HepG2 (cell line): ENCODE measurements at regions not wholly inside any gene's neighbourhood (a gene's known extent, or its start where the extent isn't known, plus 50 kb on each side); places are given as distances from the start of the nearest gene placed in this dataset.

Experiments
- AHDC1 ChIP-seq: sonication (generic); formaldehyde crosslinking; IDR thresholded peaks from 2 replicates; pipeline ENCODE4 v1.5.1; 2020; ENCODE audit warnings: mild to moderate bottlenecking, missing genetic modification reagents, borderline replicate concordance
- ATF2 ChIP-seq: sonication (generic); formaldehyde crosslinking; IDR thresholded peaks from 2 replicates; pipeline ENCODE4 v1.4.0; 2020; ENCODE audit warnings: missing genetic modification reagents
- CEBPZ ChIP-seq: IDR thresholded peaks from 2 replicates; pipeline ENCODE4 v1.6.1; 2012; ENCODE audit warnings: low read length, improper control_type of control experiment
- GABPA ChIP-seq, 2 experiments: IDR thresholded peaks; 2 replicates each; pipeline ENCODE4 v1.6.1; 2011 to 2016; ENCODE audit warnings: low read depth in 2 of 2, low read length in 1 of 2, missing biosample characterization in 1 of 2, missing genetic modification characterization in 1 of 2
- GFI1 ChIP-seq: sonication (generic); formaldehyde crosslinking; IDR thresholded peaks from 2 replicates; pipeline ENCODE4 v1.5.0; 2020; ENCODE audit warnings: missing genetic modification reagents, mild to moderate bottlenecking, borderline replicate concordance
- SATB2 ChIP-seq: sonication (generic); formaldehyde crosslinking; IDR thresholded peaks from 2 replicates; pipeline ENCODE4 v1.5.0; 2020; ENCODE audit warnings: missing genetic modification reagents
- TEAD2 ChIP-seq: sonication (generic); formaldehyde crosslinking; IDR thresholded peaks from 2 replicates; pipeline ENCODE4 v1.9.0; 2021; ENCODE audit warnings: missing genetic modification reagents
- ZNF672 ChIP-seq: sonication (generic); formaldehyde crosslinking; IDR thresholded peaks from 2 replicates; pipeline ENCODE4 v1.8.1; 2022; ENCODE audit warnings: missing genetic modification reagents
- TF ChIP-seq, protein P1 (sequence below): sonication (generic); formaldehyde crosslinking; IDR thresholded peaks from 2 replicates; pipeline ENCODE4 v1.4.0; 2020; ENCODE audit warnings: missing genetic modification reagents, borderline replicate concordance
- TF ChIP-seq, protein P2 (sequence below): IDR thresholded peaks from 2 replicates; pipeline ENCODE4 v1.6.1; 2016; ENCODE audit warnings: mild to moderate bottlenecking
- TF ChIP-seq, protein P3 (sequence below): sonication (generic); formaldehyde crosslinking; IDR thresholded peaks from 2 replicates; pipeline ENCODE4 v1.4.0; 2020; ENCODE audit warnings: missing genetic modification reagents

- TF ChIP-seq, protein P1, sequence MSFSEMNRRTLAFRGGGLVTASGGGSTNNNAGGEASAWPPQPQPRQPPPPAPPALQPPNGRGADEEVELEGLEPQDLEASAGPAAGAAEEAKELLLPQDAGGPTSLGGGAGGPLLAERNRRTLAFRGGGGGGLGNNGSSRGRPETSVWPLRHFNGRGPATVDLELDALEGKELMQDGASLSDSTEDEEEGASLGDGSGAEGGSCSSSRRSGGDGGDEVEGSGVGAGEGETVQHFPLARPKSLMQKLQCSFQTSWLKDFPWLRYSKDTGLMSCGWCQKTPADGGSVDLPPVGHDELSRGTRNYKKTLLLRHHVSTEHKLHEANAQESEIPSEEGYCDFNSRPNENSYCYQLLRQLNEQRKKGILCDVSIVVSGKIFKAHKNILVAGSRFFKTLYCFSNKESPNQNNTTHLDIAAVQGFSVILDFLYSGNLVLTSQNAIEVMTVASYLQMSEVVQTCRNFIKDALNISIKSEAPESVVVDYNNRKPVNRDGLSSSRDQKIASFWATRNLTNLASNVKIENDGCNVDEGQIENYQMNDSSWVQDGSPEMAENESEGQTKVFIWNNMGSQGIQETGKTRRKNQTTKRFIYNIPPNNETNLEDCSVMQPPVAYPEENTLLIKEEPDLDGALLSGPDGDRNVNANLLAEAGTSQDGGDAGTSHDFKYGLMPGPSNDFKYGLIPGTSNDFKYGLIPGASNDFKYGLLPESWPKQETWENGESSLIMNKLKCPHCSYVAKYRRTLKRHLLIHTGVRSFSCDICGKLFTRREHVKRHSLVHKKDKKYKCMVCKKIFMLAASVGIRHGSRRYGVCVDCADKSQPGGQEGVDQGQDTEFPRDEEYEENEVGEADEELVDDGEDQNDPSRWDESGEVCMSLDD (CRISPR knock-in tag): no peak
- TF ChIP-seq GFI1 (CRISPR knock-in tag) (peak; percentile 90), SATB2 (CRISPR knock-in tag) (no peak), TEAD2 (CRISPR knock-in tag) (no peak), CEBPZ (no peak), ATF2 (no peak), AHDC1 (peak; percentile 55; the same call in 1 of the 2 replicates), ZNF672 (CRISPR knock-in tag) (no peak), GABPA (IDR thresholded peaks at IDR 0.05; ENCODE audit: low read depth, low read length) (no peak), GABPA (CRISPR knock-in tag; IDR thresholded peaks at IDR 0.05; ENCODE audit: low read depth) (no peak)
- TF ChIP-seq, protein P2, sequence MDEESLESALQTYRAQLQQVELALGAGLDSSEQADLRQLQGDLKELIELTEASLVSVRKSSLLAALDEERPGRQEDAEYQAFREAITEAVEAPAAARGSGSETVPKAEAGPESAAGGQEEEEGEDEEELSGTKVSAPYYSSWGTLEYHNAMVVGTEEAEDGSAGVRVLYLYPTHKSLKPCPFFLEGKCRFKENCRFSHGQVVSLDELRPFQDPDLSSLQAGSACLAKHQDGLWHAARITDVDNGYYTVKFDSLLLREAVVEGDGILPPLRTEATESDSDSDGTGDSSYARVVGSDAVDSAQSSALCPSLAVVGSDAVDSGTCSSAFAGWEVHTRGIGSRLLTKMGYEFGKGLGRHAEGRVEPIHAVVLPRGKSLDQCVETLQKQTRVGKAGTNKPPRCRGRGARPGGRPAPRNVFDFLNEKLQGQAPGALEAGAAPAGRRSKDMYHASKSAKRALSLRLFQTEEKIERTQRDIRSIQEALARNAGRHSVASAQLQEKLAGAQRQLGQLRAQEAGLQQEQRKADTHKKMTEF (CRISPR knock-in tag): peak; percentile 30; the same call in 1 of the 2 replicates
- TF ChIP-seq, protein P3, sequence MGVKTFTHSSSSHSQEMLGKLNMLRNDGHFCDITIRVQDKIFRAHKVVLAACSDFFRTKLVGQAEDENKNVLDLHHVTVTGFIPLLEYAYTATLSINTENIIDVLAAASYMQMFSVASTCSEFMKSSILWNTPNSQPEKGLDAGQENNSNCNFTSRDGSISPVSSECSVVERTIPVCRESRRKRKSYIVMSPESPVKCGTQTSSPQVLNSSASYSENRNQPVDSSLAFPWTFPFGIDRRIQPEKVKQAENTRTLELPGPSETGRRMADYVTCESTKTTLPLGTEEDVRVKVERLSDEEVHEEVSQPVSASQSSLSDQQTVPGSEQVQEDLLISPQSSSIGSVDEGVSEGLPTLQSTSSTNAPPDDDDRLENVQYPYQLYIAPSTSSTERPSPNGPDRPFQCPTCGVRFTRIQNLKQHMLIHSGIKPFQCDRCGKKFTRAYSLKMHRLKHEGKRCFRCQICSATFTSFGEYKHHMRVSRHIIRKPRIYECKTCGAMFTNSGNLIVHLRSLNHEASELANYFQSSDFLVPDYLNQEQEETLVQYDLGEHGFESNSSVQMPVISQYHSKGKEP (CRISPR knock-in tag): no peak
Observed at GRCh38 chr12:46560089-46560488, 187.5 kb upstream of the SLC38A2 start (continued).
